GM12878 (cell line): ENCODE measurements at regions not wholly inside any gene's neighbourhood (a gene's known extent, or its start where the extent isn't known, plus 50 kb on each side); places are given as distances from the start of the nearest gene placed in this dataset.

Source experiments
- ATAC-seq: fragments of 200-7000 bp; cut with Tn5 transposase; 3 replicates; pipeline ENCODE4 v1.9.1; 2020; ENCODE audit warnings: mild to moderate bottlenecking, moderate library complexity
- BruUV-seq: library from RNA; stranded (reverse); fragments of 400-500 nt; replicated peaks from 2 replicates; lab custom pipeline; 2021; lab: Mats Ljungman, UMichigan
- CTCF ChIA-PET: fragments of 300-600 bp; sonication (Branson Sonifier 250); formaldehyde crosslinking; extraction: SDS; loops from one replicate; lab custom pipeline; 2021; ENCODE audit warnings: inconsistent platforms; lab: Yijun Ruan, JAX
- POLR2A ChIA-PET: fragments of 350-600 bp; formaldehyde crosslinking; extraction: SDS; loops from one replicate; lab custom pipeline; 2021; ENCODE audit warnings: inconsistent platforms; lab: Charles Lee
- RAD21 ChIA-PET: fragments of 300-600 bp; sonication (Branson Sonifier 250); formaldehyde crosslinking; loops from one replicate; lab custom pipeline; 2023; ENCODE audit warnings: antibody characterized with exemption; ENCODE audit not compliant: unreplicated experiment; lab: Charles Lee
- SMC1A ChIA-PET: fragments of 300-600 bp; sonication (Branson Sonifier 250); formaldehyde crosslinking; loops from one replicate; lab custom pipeline; 2023; ENCODE audit not compliant: unreplicated experiment, uncharacterized antibody; lab: Charles Lee
- DNase-seq: peaks from one replicate; pipeline ENCODE4 v3.0.0-alpha.2; 2011; ENCODE audit warnings: low read depth, low spot score
- FAIRE-seq: peaks from 3 replicates; lab custom pipeline; 2011; peaks lifted over from hg19 to GRCh38; lab: Jason Lieb, UNC
- H2AFZ ChIP-seq: 2 replicates; pipeline ENCODE4 v1.6.0; 2011; ENCODE audit warnings: low read depth, low read length, control low read depth; ENCODE audit not compliant: control insufficient read depth
- H3K27ac ChIP-seq: 2 replicates; pipeline ENCODE4 v1.5.1; 2011; ENCODE audit warnings: control low read depth; ENCODE audit not compliant: control insufficient read depth, insufficient read depth
- H3K27me3 ChIP-seq, 2 experiments: replicated peaks in 1 of 2; 2 replicates each; pipeline versions ENCODE4 v1.6.0 to v1.6.1; 2011; ENCODE audit warnings: low read length in 1 of 2; ENCODE audit not compliant: control insufficient read depth in 2 of 2, insufficient read depth in 2 of 2
- H3K36me3 ChIP-seq, 2 experiments: 2 replicates each; pipeline ENCODE4 v1.5.1; 2011; ENCODE audit warnings: low read length in 1 of 2; ENCODE audit not compliant: control insufficient read depth in 2 of 2, insufficient read depth in 2 of 2
- H3K4me1 ChIP-seq: 2 replicates; pipeline ENCODE4 v1.6.1; 2011; ENCODE audit warnings: mild to moderate bottlenecking, low read length, moderate library complexity, mixed read lengths; ENCODE audit not compliant: control insufficient read depth, insufficient read depth
- H3K4me2 ChIP-seq: 2 replicates; pipeline ENCODE4 v1.6.0; 2011; ENCODE audit warnings: control low read depth; ENCODE audit not compliant: control insufficient read depth, insufficient read depth
- H3K4me3 ChIP-seq: fragments of 200-600 bp; sonication (generic); 2 replicates; pipeline ENCODE4 v1.5.1; 2016
- H3K79me2 ChIP-seq: 2 replicates; pipeline ENCODE4 v1.6.0; 2011; ENCODE audit warnings: low read length; ENCODE audit not compliant: control insufficient read depth, insufficient read depth
- H3K9ac ChIP-seq: 2 replicates; pipeline ENCODE4 v1.8.0; 2011; ENCODE audit warnings: low read length, control low read depth, mixed read lengths; ENCODE audit not compliant: control insufficient read depth, insufficient read depth
- H3K9me3 ChIP-seq: replicated peaks from 3 replicates; pipeline ENCODE4 v1.5.1; 2011; ENCODE audit warnings: mild to moderate bottlenecking, low read length; ENCODE audit not compliant: control insufficient read depth, insufficient read depth
- H4K20me1 ChIP-seq: 2 replicates; pipeline ENCODE4 v1.6.0; 2011; ENCODE audit not compliant: control insufficient read depth, insufficient read depth
- ASH2L ChIP-seq: fragments of 300-600, 200-600 bp; sonication (generic); IDR thresholded peaks from 2 replicates; pipeline ENCODE4 v1.6.1; 2017; ENCODE audit warnings: low read depth, mild to moderate bottlenecking, borderline replicate concordance
- EED ChIP-seq: sonication (generic); IDR thresholded peaks from 2 replicates; pipeline ENCODE4 v1.6.1; 2016; ENCODE audit warnings: antibody characterized with exemption, low read depth
- ESRRA ChIP-seq: IDR thresholded peaks from 2 replicates; pipeline ENCODE4 v1.6.1; 2012; ENCODE audit warnings: mild to moderate bottlenecking, low read length, improper control_type of control experiment
- ETV6 ChIP-seq, 2 experiments: fragments of 450-650 bp in 1 of 2; IDR thresholded peaks in 1 of 2; conservative IDR thresholded peaks in 1 of 2; 2 replicates each; pipeline ENCODE4 v1.6.1; 2014; ENCODE audit warnings: antibody characterized with exemption in 1 of 2, borderline replicate concordance in 1 of 2, low read depth in 1 of 2, mild to moderate bottlenecking in 1 of 2, moderate library complexity in 1 of 2
- FOXK2 ChIP-seq: fragments of 450-650 bp; IDR thresholded peaks from 2 replicates; pipeline ENCODE4 v1.6.1; 2017; ENCODE audit warnings: mild to moderate bottlenecking, moderate library complexity
- GATAD2B ChIP-seq: fragments of 450-650 bp; conservative IDR thresholded peaks from 2 replicates; pipeline ENCODE4 v1.6.1; 2017; ENCODE audit warnings: low read depth, mild to moderate bottlenecking, moderate library complexity
- HCFC1 ChIP-seq: fragments of 150-350 bp; IDR thresholded peaks from 2 replicates; pipeline ENCODE4 v1.6.1; 2014; ENCODE audit warnings: low read length
- HDAC2 ChIP-seq: fragments of 200-600 bp; sonication (generic); IDR thresholded peaks from 2 replicates; pipeline ENCODE4 v1.6.1; 2017
- JUND ChIP-seq: IDR thresholded peaks from 2 replicates; pipeline ENCODE4 v1.6.1; 2012; ENCODE audit warnings: low read depth, mild to moderate bottlenecking, low read length, improper control_type of control experiment, moderate library complexity
- MEF2B ChIP-seq: fragments of 450-650 bp; IDR thresholded peaks from 2 replicates; pipeline ENCODE4 v1.6.1; 2018; ENCODE audit warnings: mild to moderate bottlenecking, moderate library complexity; ENCODE audit not compliant: partially characterized antibody, poor library complexity, severe bottlenecking
- NR2F1 ChIP-seq: fragments of 450-650 bp; conservative IDR thresholded peaks from 2 replicates; pipeline ENCODE4 v1.6.1; 2017; ENCODE audit warnings: mild to moderate bottlenecking
- POLR2AphosphoS5 ChIP-seq: IDR thresholded peaks from 2 replicates; pipeline ENCODE4 v1.6.1; 2011; ENCODE audit warnings: mild to moderate bottlenecking, low read length, inconsistent platforms
- POU2F2 ChIP-seq: IDR thresholded peaks from 3 replicates; pipeline ENCODE4 v1.6.1; 2011; ENCODE audit warnings: low read depth, mild to moderate bottlenecking, low read length, borderline replicate concordance
- SIN3A ChIP-seq: IDR thresholded peaks from 2 replicates; pipeline ENCODE4 v1.6.1; 2012; ENCODE audit warnings: low read depth, low read length, improper control_type of control experiment
- SUZ12 ChIP-seq: fragments of 200-600 bp; sonication (generic); IDR thresholded peaks from one replicate; pipeline ENCODE4 v1.6.1; 2018; ENCODE audit warnings: antibody characterized with exemption, mild to moderate bottlenecking; ENCODE audit not compliant: unreplicated experiment
- ZNF24 ChIP-seq: fragments of 450-650 bp; IDR thresholded peaks from 2 replicates; pipeline ENCODE4 v1.6.1; 2017; ENCODE audit warnings: antibody characterized with exemption, mild to moderate bottlenecking
- WGBS: methylation state at CpG from one replicate; pipeline ENCODE4 v1.1.6; 2016; ENCODE audit warnings: low lambda C conversion rate; ENCODE audit not compliant: insufficient replicate concordance, insufficient coverage; ENCODE audit errors: missing lambda C conversion rate; 5-methylcytosine and 5-hydroxymethylcytosine counted together
- in situ Hi-C: fragments of 300-500 bp; cut with MboI; formaldehyde crosslinking; loops from 9 replicates; pipeline ENCODE4 v1.14.3; 2018; ENCODE audit warnings: mixed read lengths
- intact Hi-C: fragments of 100-400 bp; cut with micrococcal nuclease; formaldehyde crosslinking; loops from one replicate; pipeline ENCODE4 v1.14.2; 2022; ENCODE audit not compliant: unreplicated experiment
- TF ChIP-seq, protein P1 (sequence below): fragments of 450-650 bp; IDR thresholded peaks from 2 replicates; pipeline ENCODE4 v1.6.1; 2016; ENCODE audit warnings: mild to moderate bottlenecking, moderate library complexity, borderline replicate concordance

DNA sequence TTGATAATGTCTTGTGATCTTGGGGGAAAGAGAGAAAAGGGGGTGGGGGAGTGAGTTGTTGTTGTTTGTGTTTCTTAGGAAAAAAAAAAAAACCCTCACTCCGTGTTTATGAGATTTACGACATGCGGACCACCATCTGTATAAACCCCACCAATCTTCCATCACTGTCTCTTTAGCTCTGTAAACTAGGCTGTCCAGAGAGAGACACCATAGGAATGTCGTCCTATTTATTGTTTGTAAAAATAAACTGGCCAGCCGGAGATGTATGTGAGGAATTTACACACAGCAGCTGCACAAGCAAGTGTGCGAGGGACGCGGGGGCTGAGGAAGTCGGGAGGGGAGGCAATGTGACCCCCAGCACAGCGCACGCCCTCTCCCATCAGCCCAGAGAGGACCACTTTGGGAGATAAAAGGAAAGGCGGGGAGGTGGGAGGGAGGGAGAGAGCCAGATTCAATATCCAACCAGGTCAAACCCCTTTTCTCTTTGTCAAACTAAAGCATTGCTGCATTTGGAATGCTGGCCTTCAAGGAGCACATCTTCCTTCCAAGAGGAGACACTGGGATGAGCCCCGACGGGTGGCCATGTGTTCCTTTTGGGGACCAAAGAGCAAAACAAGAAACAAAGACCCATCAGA is 136.2 kb upstream of the SALL1 start (continued):
- TF ChIP-seq, protein P1, sequence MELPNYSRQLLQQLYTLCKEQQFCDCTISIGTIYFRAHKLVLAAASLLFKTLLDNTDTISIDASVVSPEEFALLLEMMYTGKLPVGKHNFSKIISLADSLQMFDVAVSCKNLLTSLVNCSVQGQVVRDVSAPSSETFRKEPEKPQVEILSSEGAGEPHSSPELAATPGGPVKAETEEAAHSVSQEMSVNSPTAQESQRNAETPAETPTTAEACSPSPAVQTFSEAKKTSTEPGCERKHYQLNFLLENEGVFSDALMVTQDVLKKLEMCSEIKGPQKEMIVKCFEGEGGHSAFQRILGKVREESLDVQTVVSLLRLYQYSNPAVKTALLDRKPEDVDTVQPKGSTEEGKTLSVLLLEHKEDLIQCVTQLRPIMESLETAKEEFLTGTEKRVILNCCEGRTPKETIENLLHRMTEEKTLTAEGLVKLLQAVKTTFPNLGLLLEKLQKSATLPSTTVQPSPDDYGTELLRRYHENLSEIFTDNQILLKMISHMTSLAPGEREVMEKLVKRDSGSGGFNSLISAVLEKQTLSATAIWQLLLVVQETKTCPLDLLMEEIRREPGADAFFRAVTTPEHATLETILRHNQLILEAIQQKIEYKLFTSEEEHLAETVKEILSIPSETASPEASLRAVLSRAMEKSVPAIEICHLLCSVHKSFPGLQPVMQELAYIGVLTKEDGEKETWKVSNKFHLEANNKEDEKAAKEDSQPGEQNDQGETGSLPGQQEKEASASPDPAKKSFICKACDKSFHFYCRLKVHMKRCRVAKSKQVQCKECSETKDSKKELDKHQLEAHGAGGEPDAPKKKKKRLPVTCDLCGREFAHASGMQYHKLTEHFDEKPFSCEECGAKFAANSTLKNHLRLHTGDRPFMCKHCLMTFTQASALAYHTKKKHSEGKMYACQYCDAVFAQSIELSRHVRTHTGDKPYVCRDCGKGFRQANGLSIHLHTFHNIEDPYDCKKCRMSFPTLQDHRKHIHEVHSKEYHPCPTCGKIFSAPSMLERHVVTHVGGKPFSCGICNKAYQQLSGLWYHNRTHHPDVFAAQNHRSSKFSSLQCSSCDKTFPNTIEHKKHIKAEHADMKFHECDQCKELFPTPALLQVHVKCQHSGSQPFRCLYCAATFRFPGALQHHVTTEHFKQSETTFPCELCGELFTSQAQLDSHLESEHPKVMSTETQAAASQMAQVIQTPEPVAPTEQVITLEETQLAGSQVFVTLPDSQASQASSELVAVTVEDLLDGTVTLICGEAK = no peak
- TF ChIP-seq POU2F2 (no peak), FOXK2 (no peak)

DNA sequence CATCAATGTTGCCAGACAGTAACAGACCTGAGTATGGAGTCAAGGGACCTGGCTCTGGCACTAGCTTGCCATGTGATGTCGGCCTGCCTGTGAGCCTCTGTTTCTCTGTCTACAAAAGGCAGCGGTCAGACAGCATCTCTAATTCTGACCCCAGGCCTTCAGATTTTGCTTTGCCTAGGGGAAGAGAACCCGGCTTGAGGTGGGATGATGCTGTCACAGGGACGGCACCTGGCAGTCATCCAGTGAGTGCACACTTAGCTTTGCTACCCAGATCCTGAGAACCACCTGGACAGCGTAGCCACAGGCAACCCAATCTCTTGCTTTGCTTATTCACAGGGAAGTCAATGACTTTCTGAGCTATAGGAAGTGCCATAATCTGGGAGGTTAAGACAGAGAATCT is 135.2 kb upstream of the SALL1 start:
- in situ Hi-C loops (no loop called here), intact Hi-C loops (no loop called here)
- no peak overlapping the region for H2AFZ ChIP-seq
- 16% methylated on average over 5 of the region's 5 CpGs for WGBS
- BruUV-seq = no TSS peak
- H3K27ac ChIP-seq = no peak overlapping the region
- FAIRE-seq (no peak), DNase-seq (no peak), ATAC-seq (no peak)
- H3K36me3 ChIP-seq = no peaks in the 10 kb centered on the region
- ChIA-PET POLR2A (no interaction called here), CTCF (no interaction called here), SMC1A (no interaction called here), RAD21 (no interaction called here)
- H3K27me3 ChIP-seq = no peaks in the 10 kb centered on the region
- H3K4me1 ChIP-seq = no peaks in the 10 kb centered on the region
- no peaks in the 10 kb centered on the region for H3K9me3 ChIP-seq
- H4K20me1 ChIP-seq = no peaks in the 10 kb centered on the region
- no peaks in the 10 kb centered on the region for H3K79me2 ChIP-seq
- no peak overlapping the region for H3K4me3 ChIP-seq
- H3K4me2 ChIP-seq = no peak overlapping the region
- H3K9ac ChIP-seq = no peak overlapping the region
- TF ChIP-seq ESRRA (no peak), ZNF24 (no peak), GATAD2B (no peak), NR2F1 (no peak), SIN3A (no peak), SUZ12 (no peak), POLR2AphosphoS5 (no peak), JUND (no peak), EED (no peak), MEF2B (no peak), ETV6 (conservative IDR thresholded peaks at IDR 0.05 in 1 of 2, IDR thresholded peaks at IDR 0.05 in 1 of 2; ENCODE audit: borderline replicate concordance in 1 of 2, low read depth in 1 of 2) (no peak), HCFC1 (no peak), HDAC2 (no peak), ASH2L (no peak)
- TF ChIP-seq, protein P1 = no peak
